RWPE1 (cell line): ENCODE measurements at regions not wholly inside any gene's neighbourhood (a gene's known extent, or its start where the extent isn't known, plus 50 kb on each side); places are given as distances from the start of the nearest gene placed in this dataset.
"Not testable (repeated sequence)": the region's sequence is repeated elsewhere in the genome, so short reads cannot be mapped to it uniquely, and the experiment has no call there.

Source experiments
- CTCF ChIA-PET: fragments of 350-600 bp; sonication (Branson Sonifier 250); formaldehyde crosslinking; extraction: SDS; loops from one replicate; lab custom pipeline; 2021; lab: Yijun Ruan, JAX
- POLR2A ChIA-PET: fragments of 400-600 bp; formaldehyde crosslinking; extraction: SDS; loops from one replicate; lab custom pipeline; 2020; ENCODE audit warnings: antibody characterized with exemption; ENCODE audit not compliant: low non-redundant PET; lab: Yijun Ruan, JAX
- DNase-seq: peaks from one replicate; pipeline ENCODE4 v3.0.0; 2012; ENCODE audit warnings: low spot score
- H3K27ac ChIP-seq: fragments of 450-650 bp; 2 replicates; pipeline ENCODE4 v1.5.1; 2017
- TF ChIP-seq, protein P1 (sequence below): fragments of 450-650 bp; conservative IDR thresholded peaks from 2 replicates; pipeline ENCODE4 v1.5.1; 2017; ENCODE audit warnings: low read depth, mild to moderate bottlenecking

- H3K27ac ChIP-seq: no peak overlapping the region
- TF ChIP-seq, protein P1, sequence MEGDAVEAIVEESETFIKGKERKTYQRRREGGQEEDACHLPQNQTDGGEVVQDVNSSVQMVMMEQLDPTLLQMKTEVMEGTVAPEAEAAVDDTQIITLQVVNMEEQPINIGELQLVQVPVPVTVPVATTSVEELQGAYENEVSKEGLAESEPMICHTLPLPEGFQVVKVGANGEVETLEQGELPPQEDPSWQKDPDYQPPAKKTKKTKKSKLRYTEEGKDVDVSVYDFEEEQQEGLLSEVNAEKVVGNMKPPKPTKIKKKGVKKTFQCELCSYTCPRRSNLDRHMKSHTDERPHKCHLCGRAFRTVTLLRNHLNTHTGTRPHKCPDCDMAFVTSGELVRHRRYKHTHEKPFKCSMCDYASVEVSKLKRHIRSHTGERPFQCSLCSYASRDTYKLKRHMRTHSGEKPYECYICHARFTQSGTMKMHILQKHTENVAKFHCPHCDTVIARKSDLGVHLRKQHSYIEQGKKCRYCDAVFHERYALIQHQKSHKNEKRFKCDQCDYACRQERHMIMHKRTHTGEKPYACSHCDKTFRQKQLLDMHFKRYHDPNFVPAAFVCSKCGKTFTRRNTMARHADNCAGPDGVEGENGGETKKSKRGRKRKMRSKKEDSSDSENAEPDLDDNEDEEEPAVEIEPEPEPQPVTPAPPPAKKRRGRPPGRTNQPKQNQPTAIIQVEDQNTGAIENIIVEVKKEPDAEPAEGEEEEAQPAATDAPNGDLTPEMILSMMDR: no peak
- no peak for DNase-seq
- ChIA-PET POLR2A (no interaction called here), CTCF (no interaction called here)
Measured at GRCh38 chr14:51460011-51460410, 191.7 kb upstream of the FRMD6 start.

DNA sequence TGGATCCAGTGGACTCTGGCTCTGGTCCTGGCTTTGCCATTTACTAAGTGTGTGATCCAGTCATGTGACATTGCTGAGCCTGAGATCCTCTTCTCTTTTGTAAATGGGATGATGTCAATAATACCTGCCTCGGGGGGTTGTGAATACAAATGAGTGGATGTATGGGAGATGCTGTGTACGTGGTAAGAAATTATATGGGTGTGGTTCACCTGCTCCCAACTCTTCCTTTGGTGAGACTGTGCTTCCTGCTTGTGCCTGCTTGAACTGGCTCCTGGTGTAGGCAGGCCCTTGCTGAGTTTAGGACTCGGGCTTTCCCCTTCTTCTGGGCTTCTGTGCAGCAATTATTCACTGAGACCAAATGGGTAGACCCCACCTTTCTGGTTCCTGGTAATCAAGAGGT is 189.5 kb upstream of the FRMD6 start:
- TF ChIP-seq, protein P1: no peak
- peak; percentile 21 for DNase-seq
- H3K27ac ChIP-seq: no peak overlapping the region
- ChIA-PET POLR2A (no interaction called here), CTCF (interaction anchor here (0.7 kb wide), 1 partner anchor 91 kb away, joined by 3 read pairs; no protein-coding TSS in a partner anchor)

DNA sequence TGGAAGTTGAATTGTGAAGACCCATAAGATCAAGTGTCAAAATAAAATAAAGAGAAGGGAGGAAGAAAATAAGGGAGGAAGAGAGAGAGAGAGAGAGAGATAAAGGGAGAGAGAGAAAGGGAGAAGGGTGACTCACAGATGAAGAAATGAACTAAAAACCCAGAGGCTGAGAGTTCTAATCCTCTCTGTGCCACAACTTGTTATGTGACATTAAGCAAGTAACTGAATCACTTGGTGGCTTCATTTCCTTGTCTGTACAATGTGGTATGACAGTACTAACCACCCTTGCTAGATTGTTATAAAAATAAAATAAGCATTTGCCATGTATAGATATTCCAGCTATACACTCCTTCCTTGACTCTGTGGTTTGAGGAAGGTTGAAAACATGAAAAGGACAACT is 189.0 kb upstream of the FRMD6 start:
- TF ChIP-seq, protein P1: no peak
- no peak overlapping the region for H3K27ac ChIP-seq
- POLR2A ChIA-PET: no interaction called here
- CTCF ChIA-PET: no interaction called here
- no peak for DNase-seq

- TF ChIP-seq, protein P1: no peak
Measured at GRCh38 chr14:51463461-51463860, 188.2 kb upstream of the FRMD6 start.

GRCh38 chr14:51464411-51464810 is 187.3 kb upstream of the FRMD6 start:
- no peak overlapping the region for H3K27ac ChIP-seq
- no peak for DNase-seq
- POLR2A ChIA-PET: no interaction called here
- CTCF ChIA-PET: no interaction called here
- TF ChIP-seq, protein P1: no peak

More at GRCh38 chr14:51463461-51463860, 188.2 kb upstream of the FRMD6 start:
- CTCF ChIA-PET: no interaction called here
- H3K27ac ChIP-seq: no peak overlapping the region
- POLR2A ChIA-PET: no interaction called here
- DNase-seq: no peak

GRCh38 chr14:51465486-51465885 is 186.2 kb upstream of the FRMD6 start:
- POLR2A ChIA-PET: no interaction called here
- CTCF ChIA-PET: no interaction called here
- TF ChIP-seq, protein P1: no peak
- no peak overlapping the region for H3K27ac ChIP-seq
- no peak for DNase-seq

- DNase-seq, H3K27ac ChIP-seq, CTCF ChIA-PET, POLR2A ChIA-PET: not testable (repeated sequence)
Measured at GRCh38 chr14:51467392-51467791, 184.3 kb upstream of the FRMD6 start.
